Gastroesophageal sphincter (tissue), 3 donors: ENCODE measurements at regions not wholly inside any gene's neighbourhood (a gene's known extent, or its start where the extent isn't known, plus 50 kb on each side); places are given as distances from the start of the nearest gene placed in this dataset.

Source experiments
- CTCF ChIP-seq, 4 experiments: fragments of 200-600 bp in 2 of 4; fragments of 450-650 bp in 2 of 4; sonication (generic) in 1 of 4; IDR thresholded peaks; one replicate each; pipeline ENCODE4 v1.5.1; 2017 to 2019; ENCODE audit warnings: antibody characterized with exemption in 4 of 4, mild to moderate bottlenecking in 2 of 4, moderate library complexity in 2 of 4
- EP300 ChIP-seq: sonication (generic); formaldehyde crosslinking; IDR thresholded peaks from one replicate; pipeline ENCODE4 v1.6.1; 2017; ENCODE audit warnings: antibody characterized with exemption, mild to moderate bottlenecking
- POLR2A ChIP-seq, 2 donors: fragments of 450-650 bp; IDR thresholded peaks; one replicate each; pipeline ENCODE4 v1.6.1; 2017; ENCODE audit warnings: antibody characterized with exemption in 2 of 2, mild to moderate bottlenecking in 2 of 2, moderate library complexity in 1 of 2
- POLR2AphosphoS5 ChIP-seq: sonication (generic); formaldehyde crosslinking; IDR thresholded peaks from one replicate; pipeline ENCODE4 v1.6.1; 2017; ENCODE audit warnings: antibody characterized with exemption

GRCh38 chr10:78351809-78352208, 318.1 kb downstream of the RPS24 start:
- TF ChIP-seq EP300 (no peak), CTCF (IDR thresholded peaks at IDR 0.05) (no peak), POLR2AphosphoS5 (no peak), POLR2A (IDR thresholded peaks at IDR 0.05) (no peak)
